PC-3 (cell line): ENCODE measurements at regions not wholly inside any gene's neighbourhood (a gene's known extent, or its start where the extent isn't known, plus 50 kb on each side); places are given as distances from the start of the nearest gene placed in this dataset.

Experiments used
- EZH2 ChIP-seq: fragments of 300-600 bp; sonication (generic); IDR thresholded peaks from one replicate; pipeline ENCODE4 v1.6.1; 2017; ENCODE audit warnings: antibody characterized with exemption, mild to moderate bottlenecking, low read length; ENCODE audit not compliant: unreplicated experiment
- EZH2phosphoT487 ChIP-seq: fragments of 300-600 bp; sonication (generic); IDR thresholded peaks from 2 replicates; pipeline ENCODE4 v1.6.1; 2018; ENCODE audit warnings: mild to moderate bottlenecking, antibody characterized with exemption, low read length, borderline replicate concordance

- TF ChIP-seq EZH2 (no peak), EZH2phosphoT487 (no peak)
These were observed 154.1 kb downstream of the TLE3 start for GRCh38 chr15:69943637-69944036.
